ENCODE measurements at regions not wholly inside any gene's neighbourhood (a gene's known extent, or its start where the extent isn't known, plus 50 kb on each side); places are given as distances from the start of the nearest gene placed in this dataset.

DNA sequence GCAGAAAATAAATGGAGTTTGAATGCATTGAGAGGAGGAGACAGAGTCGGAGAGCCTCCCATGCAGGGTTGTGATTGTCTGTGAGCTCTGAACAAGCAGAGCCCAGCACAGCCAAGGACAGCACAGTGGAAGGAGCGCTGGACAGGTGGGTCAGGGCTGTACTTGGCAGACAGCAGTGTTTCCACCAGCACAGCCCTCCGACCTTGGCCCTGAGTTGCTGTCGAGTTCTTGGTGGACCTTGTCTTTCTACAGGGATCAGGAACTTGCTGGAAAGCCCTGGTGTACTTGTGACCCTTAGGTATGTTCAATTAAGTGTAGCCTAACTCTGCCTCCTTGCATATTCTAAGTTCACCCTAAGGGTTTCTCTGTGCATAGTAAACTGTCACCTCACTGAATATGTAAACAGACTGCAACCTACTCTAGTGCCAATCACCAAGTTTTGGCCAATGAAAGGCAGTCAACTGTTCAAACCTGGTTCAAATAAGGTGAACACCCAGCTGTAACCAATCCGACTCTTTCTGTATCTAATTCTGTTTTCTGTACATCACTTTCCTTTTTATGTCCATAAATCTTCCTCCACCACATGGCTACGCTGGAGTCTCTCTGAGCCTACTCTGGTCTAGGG lies 86.6 kb upstream of the SLC25A33 start:
- no peak overlapping the region for H3K9ac ChIP-seq (ENCODE audit: insufficient read length)
- DNase-seq (ENCODE audit: low read depth, low spot score): no peak
- TF ChIP-seq POLR2AphosphoS5 (IDR thresholded peaks at IDR 0.05; ENCODE audit: borderline replicate concordance, low read depth, low read length) (no peak), EZH2 (IDR thresholded peaks at IDR 0.05) (no peak), FOXP2 (optimal IDR thresholded peaks at IDR 0.05; ENCODE audit: control extremely low read depth, extremely low read length, insufficient read depth) (no peak)
- no peak overlapping the region for H3K27ac ChIP-seq
- no peaks in the 10 kb centered on the region for H3K36me3 ChIP-seq (ENCODE audit: insufficient read depth, low read length)
- H3K4me3 ChIP-seq: no peak overlapping the region
- no peaks in the 10 kb centered on the region for H3K9me3 ChIP-seq (ENCODE audit: low read depth, low read length)

DNA sequence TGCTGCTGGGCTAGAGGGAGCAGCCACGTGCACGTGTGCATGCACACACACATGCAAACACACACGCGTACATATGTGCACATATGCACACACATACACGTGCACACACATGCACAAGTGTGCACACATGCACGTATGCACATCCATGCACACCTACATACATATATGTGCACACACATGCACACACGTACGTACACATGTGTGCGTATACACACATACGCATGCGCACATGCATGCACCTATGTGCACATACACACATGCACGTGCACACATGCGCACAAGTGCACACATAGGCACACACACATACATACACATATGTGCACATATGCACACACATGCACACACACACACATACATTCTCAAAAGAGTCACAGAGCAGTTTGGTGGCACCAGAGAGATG lies 85.9 kb upstream of the SLC25A33 start:
- no peaks in the 10 kb centered on the region for H3K36me3 ChIP-seq (ENCODE audit: insufficient read depth, low read length)
- TF ChIP-seq POLR2AphosphoS5 (IDR thresholded peaks at IDR 0.05; ENCODE audit: borderline replicate concordance, low read depth, low read length) (no peak), FOXP2 (optimal IDR thresholded peaks at IDR 0.05; ENCODE audit: control extremely low read depth, extremely low read length, insufficient read depth) (no peak), EZH2 (IDR thresholded peaks at IDR 0.05) (no peak)
- H3K9me3 ChIP-seq (ENCODE audit: low read depth, low read length): no peaks in the 10 kb centered on the region
- DNase-seq (ENCODE audit: low read depth, low spot score): no peak
- no peak overlapping the region for H3K4me3 ChIP-seq
- no peak overlapping the region for H3K9ac ChIP-seq (ENCODE audit: insufficient read length)
- no peak overlapping the region for H3K27ac ChIP-seq

DNA sequence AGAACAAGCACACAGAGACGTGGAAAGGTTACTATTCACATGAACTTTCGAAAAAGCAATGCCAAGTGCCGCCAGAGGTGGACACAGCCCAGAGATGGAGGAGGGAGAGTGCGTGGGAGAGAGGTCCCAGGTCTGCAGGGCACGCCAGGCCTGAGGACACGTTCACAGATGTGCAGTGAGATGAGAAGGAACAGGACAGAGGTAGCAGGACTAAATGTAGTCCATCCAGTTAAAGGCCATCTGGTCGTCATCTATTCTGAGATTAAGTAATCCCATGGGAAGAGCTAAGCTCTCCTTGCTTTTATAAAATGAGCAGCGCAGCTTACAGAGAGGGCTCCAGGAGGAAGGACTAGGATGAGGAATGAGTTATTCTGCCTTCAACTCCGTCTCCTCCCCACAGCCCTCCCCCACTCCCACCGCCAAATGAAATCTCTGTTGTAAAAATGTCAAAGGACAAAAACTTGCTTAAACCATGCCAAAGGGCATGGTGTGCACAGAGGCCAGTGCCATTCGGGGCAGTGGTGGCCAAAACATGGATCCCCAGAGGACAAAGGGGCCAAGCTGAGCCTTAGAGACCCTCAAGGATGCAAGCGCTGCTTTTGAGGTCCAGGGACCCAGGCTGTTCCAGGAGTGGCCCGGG lies 85.4 kb upstream of the SLC25A33 start:
- no peak overlapping the region for H3K27ac ChIP-seq
- H3K4me3 ChIP-seq: no peak overlapping the region
- no peaks in the 10 kb centered on the region for H3K9me3 ChIP-seq (ENCODE audit: low read depth, low read length)
- no peak overlapping the region for H3K9ac ChIP-seq (ENCODE audit: insufficient read length)
- no peak for DNase-seq (ENCODE audit: low read depth, low spot score)
- no peaks in the 10 kb centered on the region for H3K36me3 ChIP-seq (ENCODE audit: insufficient read depth, low read length)
- TF ChIP-seq FOXP2 (optimal IDR thresholded peaks at IDR 0.05; ENCODE audit: control extremely low read depth, extremely low read length, insufficient read depth) (no peak), POLR2AphosphoS5 (IDR thresholded peaks at IDR 0.05; ENCODE audit: borderline replicate concordance, low read depth, low read length) (no peak), EZH2 (IDR thresholded peaks at IDR 0.05) (no peak)

DNA sequence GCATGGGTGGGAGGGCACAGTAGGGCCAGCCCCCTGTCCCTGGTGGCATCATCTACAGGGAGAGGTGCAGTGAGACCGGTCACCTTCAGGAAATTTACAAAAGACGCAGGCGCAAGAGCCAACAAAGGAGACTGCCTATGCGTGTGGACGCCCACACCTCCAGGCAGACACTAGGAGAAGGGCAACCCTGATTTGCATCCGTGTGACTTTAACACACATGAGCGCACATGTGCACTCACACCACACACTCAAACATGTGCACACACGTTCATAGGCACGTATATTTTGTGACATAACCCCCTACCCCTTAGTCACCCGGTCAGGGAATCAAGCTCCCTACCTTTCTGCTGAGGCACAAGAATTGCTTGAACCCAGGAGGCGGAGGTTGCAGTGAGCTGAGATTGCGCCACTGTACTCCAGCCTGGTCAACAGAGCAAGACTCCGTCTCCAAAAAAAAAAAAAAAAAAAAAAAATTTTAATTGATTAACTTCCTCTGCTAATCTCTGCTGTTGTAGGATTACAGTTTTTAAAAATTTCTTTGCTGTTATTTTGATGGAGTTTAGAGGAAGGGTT lies 84.7 kb upstream of the SLC25A33 start:
- DNase-seq (ENCODE audit: low read depth, low spot score): no peak
- Histone ChIP-seq H3K27ac (no peak overlapping the region), H3K4me3 (no peak overlapping the region), H3K9ac (ENCODE audit: insufficient read length) (no peak overlapping the region), H3K9me3 (ENCODE audit: low read depth, low read length) (no peaks in the 10 kb centered on the region), H3K36me3 (ENCODE audit: insufficient read depth, low read length) (no peaks in the 10 kb centered on the region)
- TF ChIP-seq FOXP2 (optimal IDR thresholded peaks at IDR 0.05; ENCODE audit: control extremely low read depth, extremely low read length, insufficient read depth) (no peak), EZH2 (IDR thresholded peaks at IDR 0.05) (no peak), POLR2AphosphoS5 (IDR thresholded peaks at IDR 0.05; ENCODE audit: borderline replicate concordance, low read depth, low read length) (no peak)

DNA sequence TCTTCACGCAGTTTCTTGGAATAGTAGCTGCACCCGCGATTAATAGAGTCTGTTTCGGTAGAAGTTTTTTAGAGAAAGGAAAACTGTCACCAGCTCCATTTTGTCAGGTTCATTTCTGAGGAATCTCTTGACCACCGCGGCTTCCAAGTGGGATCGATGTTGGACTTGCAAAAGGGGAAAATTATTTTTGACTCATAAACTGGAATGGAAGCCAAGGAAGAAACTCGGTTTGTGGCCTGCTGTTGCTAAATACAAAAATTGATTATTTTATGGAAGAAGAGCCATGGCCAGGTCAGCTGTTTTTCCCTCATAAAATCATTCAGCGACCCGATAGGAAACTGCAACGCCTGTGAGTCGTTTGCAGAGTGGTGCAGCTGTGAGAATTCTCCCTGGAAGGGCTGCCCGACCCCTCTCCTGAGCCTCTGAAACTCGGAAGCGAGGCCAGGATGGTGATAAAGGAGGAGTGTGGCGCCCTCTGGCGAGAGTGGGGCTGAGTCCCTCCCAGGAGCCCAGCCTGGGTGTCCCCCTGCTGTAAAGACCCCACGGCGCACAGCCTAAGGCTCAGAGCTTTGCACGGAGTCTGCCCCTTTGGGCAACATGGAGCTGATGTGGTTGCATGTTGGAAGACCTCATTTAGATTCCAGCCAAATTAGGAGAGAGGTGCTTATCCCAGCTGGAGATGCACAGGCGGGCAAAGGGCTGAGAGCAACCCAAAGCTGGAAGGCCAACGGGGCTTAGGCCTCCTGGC lies 83.6 kb upstream of the SLC25A33 start:
- DNase-seq (ENCODE audit: low read depth, low spot score): no peak
- no peak overlapping the region for H3K27ac ChIP-seq
- no peak overlapping the region for H3K9ac ChIP-seq (ENCODE audit: insufficient read length)
- H3K4me3 ChIP-seq: no peak overlapping the region
- H3K36me3 ChIP-seq (ENCODE audit: insufficient read depth, low read length): no peaks in the 10 kb centered on the region
- TF ChIP-seq EZH2 (IDR thresholded peaks at IDR 0.05): no peak
- no peaks in the 10 kb centered on the region for H3K9me3 ChIP-seq (ENCODE audit: low read depth, low read length)

DNA sequence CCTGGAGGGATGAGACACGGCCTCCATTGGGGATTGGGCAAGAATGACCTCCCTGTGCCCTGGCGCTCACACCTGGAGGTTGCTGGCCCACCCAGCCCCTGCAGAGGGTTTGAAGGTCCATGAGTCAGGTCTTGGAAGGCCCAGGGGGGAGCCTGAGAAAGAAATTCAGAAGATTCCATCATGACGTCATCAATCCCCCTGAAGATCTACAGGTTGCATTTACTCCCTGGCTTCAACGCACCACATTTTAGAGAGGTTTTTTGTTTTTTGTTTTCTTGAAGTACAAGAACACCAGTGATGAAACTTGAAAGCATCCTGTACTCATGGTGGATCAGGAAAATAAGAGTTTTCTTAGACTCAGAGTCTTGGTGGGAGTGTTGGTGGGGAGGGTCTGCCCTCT lies 82.4 kb upstream of the SLC25A33 start:
- Histone ChIP-seq H3K36me3 (ENCODE audit: insufficient read depth, low read length) (no peaks in the 10 kb centered on the region), H3K4me3 (no peak overlapping the region), H3K9me3 (ENCODE audit: low read depth, low read length) (no peaks in the 10 kb centered on the region), H3K9ac (ENCODE audit: insufficient read length) (no peak overlapping the region), H3K27ac (no peak overlapping the region)
- TF ChIP-seq POLR2AphosphoS5 (IDR thresholded peaks at IDR 0.05; ENCODE audit: borderline replicate concordance, low read depth, low read length) (no peak), FOXP2 (optimal IDR thresholded peaks at IDR 0.05; ENCODE audit: control extremely low read depth, extremely low read length, insufficient read depth) (no peak), EZH2 (IDR thresholded peaks at IDR 0.05) (no peak)
- DNase-seq (ENCODE audit: low read depth, low spot score): no peak

DNA sequence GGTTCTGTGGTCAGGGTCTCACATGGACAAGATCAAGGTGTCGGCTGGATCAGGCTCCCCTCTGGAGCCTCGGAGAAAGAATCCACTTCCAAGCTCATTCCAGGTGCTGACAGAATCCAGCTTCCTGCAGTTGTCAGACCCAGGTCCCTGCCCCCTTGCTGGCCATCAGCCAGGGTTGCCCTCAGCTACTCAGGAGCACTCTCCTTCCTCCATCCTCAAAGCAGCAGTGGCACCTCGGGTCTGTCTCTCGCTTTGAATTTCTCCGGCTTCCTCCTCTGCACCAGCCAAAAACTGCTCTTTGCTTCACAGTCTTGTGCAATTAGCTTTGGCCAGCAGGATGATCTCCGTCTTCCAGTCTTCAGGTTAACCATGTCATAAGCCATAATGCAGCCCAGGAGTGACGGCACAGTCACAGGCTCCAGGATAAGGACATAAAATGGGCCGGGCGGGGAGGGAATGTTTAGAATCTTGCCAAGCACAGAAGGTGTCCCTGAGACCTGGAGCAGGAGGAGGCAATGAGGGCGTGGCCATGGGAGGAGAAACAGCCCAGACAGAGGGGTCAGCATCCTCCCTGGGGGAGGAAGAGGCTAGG lies 79.4 kb upstream of the SLC25A33 start:
- no peak for DNase-seq (ENCODE audit: low read depth, low spot score)

DNA sequence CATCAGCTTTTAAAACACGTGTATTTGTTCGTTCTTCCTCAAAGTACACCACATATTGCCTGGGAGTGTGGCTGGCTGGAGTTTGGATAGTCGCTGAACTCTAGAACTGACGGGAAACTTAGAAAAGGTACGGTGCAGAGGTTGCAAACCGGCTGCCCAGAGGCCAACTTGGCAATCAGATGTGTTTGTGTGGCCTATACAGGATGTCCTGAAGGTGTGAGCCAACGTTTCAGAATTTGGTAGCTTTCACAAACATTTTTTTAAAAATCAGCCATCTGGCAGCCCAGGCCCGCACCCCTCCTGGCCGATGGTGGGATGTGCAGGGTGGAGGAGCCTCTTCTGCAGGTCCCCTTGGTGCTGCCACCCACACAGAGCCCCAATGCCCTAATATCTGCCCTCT lies 73.6 kb upstream of the SLC25A33 start:
- Histone ChIP-seq H3K27ac (no peak overlapping the region), H3K9ac (ENCODE audit: insufficient read length) (no peak overlapping the region), H3K4me3 (no peak overlapping the region), H3K36me3 (ENCODE audit: insufficient read depth, low read length) (no peaks in the 10 kb centered on the region), H3K9me3 (ENCODE audit: low read depth, low read length) (no peaks in the 10 kb centered on the region)
- TF ChIP-seq EZH2 (IDR thresholded peaks at IDR 0.05) (no peak), POLR2AphosphoS5 (IDR thresholded peaks at IDR 0.05; ENCODE audit: borderline replicate concordance, low read depth, low read length) (no peak), FOXP2 (optimal IDR thresholded peaks at IDR 0.05; ENCODE audit: control extremely low read depth, extremely low read length, insufficient read depth) (no peak)
- DNase-seq (ENCODE audit: low read depth, low spot score): no peak

More for the DNA sequence above, 79.4 kb upstream of the SLC25A33 start:
- Histone ChIP-seq H3K9me3 (ENCODE audit: low read depth, low read length) (no peaks in the 10 kb centered on the region), H3K9ac (ENCODE audit: insufficient read length) (no peak overlapping the region), H3K27ac (no peak overlapping the region), H3K36me3 (ENCODE audit: insufficient read depth, low read length) (no peaks in the 10 kb centered on the region), H3K4me3 (no peak overlapping the region)
- no peak for TF ChIP-seq EZH2 (IDR thresholded peaks at IDR 0.05)
- no peak for TF ChIP-seq POLR2AphosphoS5 (IDR thresholded peaks at IDR 0.05; ENCODE audit: borderline replicate concordance, low read depth, low read length)
- TF ChIP-seq FOXP2 (optimal IDR thresholded peaks at IDR 0.05; ENCODE audit: control extremely low read depth, extremely low read length, insufficient read depth): no peak
